GM23338 (cell line): ENCODE measurements at regions not wholly inside any gene's neighbourhood (a gene's known extent, or its start where the extent isn't known, plus 50 kb on each side); places are given as distances from the start of the nearest gene placed in this dataset.

ENCODE experiments used
- ATAC-seq: fragments of 200-7000 bp; cut with Tn5 transposase; 3 replicates; pipeline ENCODE4 v1.9.1; 2020
- DNase-seq: peaks from one replicate; pipeline ENCODE4 v3.0.0-alpha.2; 2015; ENCODE audit warnings: low spot score
- H2AFZ ChIP-seq: fragments of 200-600 bp; sonication (generic); 2 replicates; pipeline ENCODE4 v1.8.0; 2016; ENCODE audit warnings: antibody characterized with exemption, mild to moderate bottlenecking, moderate library complexity
- H3F3A ChIP-seq: fragments of 200-600 bp; sonication (generic); replicated peaks from 2 replicates; pipeline ENCODE4 v1.8.0; 2017; ENCODE audit warnings: antibody characterized with exemption, mixed run types, low read depth
- H3K27ac ChIP-seq: fragments of 200-600 bp; sonication (generic); 2 replicates; pipeline ENCODE4 v1.6.1; 2016; ENCODE audit warnings: low read depth
- H3K27me3 ChIP-seq: fragments of 200-600 bp; sonication (generic); 2 replicates; pipeline ENCODE4 v1.8.0; 2016; ENCODE audit warnings: mild to moderate bottlenecking, mixed run types, moderate library complexity; ENCODE audit not compliant: insufficient read depth
- H3K36me3 ChIP-seq: fragments of 200-600 bp; sonication (generic); 2 replicates; pipeline ENCODE4 v1.8.0; 2016; ENCODE audit warnings: mild to moderate bottlenecking; ENCODE audit not compliant: insufficient read depth
- H3K4me1 ChIP-seq: fragments of 200-600 bp; sonication (generic); 2 replicates; pipeline ENCODE4 v1.8.0; 2016; ENCODE audit warnings: mild to moderate bottlenecking, moderate library complexity; ENCODE audit not compliant: insufficient read depth
- H3K4me2 ChIP-seq: fragments of 200-600 bp; sonication (generic); 2 replicates; pipeline ENCODE4 v1.7.1; 2017; ENCODE audit warnings: mixed run types
- H3K4me3 ChIP-seq: fragments of 200-600 bp; sonication (generic); 2 replicates; pipeline ENCODE4 v1.6.1; 2016; ENCODE audit warnings: mixed run types
- H3K79me2 ChIP-seq: fragments of 200-600 bp; sonication (generic); replicated peaks from 2 replicates; pipeline ENCODE4 v1.8.0; 2017; ENCODE audit warnings: mild to moderate bottlenecking; ENCODE audit not compliant: insufficient read depth
- H3K9me2 ChIP-seq: fragments of 200-600 bp; sonication (generic); 2 replicates; pipeline ENCODE4 v1.8.0; 2017; ENCODE audit not compliant: insufficient read depth
- H4K20me1 ChIP-seq: fragments of 200-600 bp; sonication (generic); replicated peaks from 2 replicates; pipeline ENCODE4 v1.8.0; 2017; ENCODE audit warnings: mild to moderate bottlenecking; ENCODE audit not compliant: insufficient read depth
- H3K27ac Mint-ChIP-seq: 2 replicates; pipeline ENCODE4 v1.8.0; 2020; ENCODE audit warnings: inconsistent platforms, mild to moderate bottlenecking, moderate library complexity, mixed read lengths
- H3K27me3 Mint-ChIP-seq: 3 replicates; pipeline ENCODE4 v1.8.0; 2022; ENCODE audit warnings: low read depth, mild to moderate bottlenecking, moderate library complexity, mixed read lengths, inconsistent platforms; ENCODE audit not compliant: insufficient read depth, poor library complexity
- H3K36me3 Mint-ChIP-seq: 3 replicates; pipeline ENCODE4 v1.8.0; 2021; ENCODE audit warnings: low read depth, mild to moderate bottlenecking, inconsistent platforms, moderate library complexity, mixed read lengths
- H3K4me1 Mint-ChIP-seq: 3 replicates; pipeline ENCODE4 v1.8.0; 2020; ENCODE audit warnings: mild to moderate bottlenecking, inconsistent platforms, mixed read lengths
- H3K4me3 Mint-ChIP-seq: 3 replicates; pipeline ENCODE4 v1.8.0; 2021; ENCODE audit warnings: moderate library complexity, mild to moderate bottlenecking, inconsistent platforms, mixed read lengths
- H3K9me3 Mint-ChIP-seq: 3 replicates; pipeline ENCODE4 v1.8.0; 2020; ENCODE audit warnings: moderate library complexity, mild to moderate bottlenecking, inconsistent platforms, mixed read lengths
- CREB1 ChIP-seq: fragments of 250-450 bp; sonication (Bioruptor Pico); IDR thresholded peaks from 2 replicates; pipeline ENCODE4 v1.5.0; 2020; ENCODE audit warnings: low read depth, mild to moderate bottlenecking, moderate library complexity
- EZH2 ChIP-seq: fragments of 200-600 bp; sonication (generic); IDR thresholded peaks from one replicate; pipeline ENCODE4 v1.8.0; 2017; ENCODE audit warnings: antibody characterized with exemption, mild to moderate bottlenecking, low read depth; ENCODE audit not compliant: unreplicated experiment
- NANOG ChIP-seq: IDR thresholded peaks from 2 replicates; pipeline ENCODE4 v1.6.1; 2016; ENCODE audit warnings: antibody characterized with exemption, borderline replicate concordance
- ZNF114 ChIP-seq: fragments of 250-450 bp; sonication (Bioruptor Pico); IDR thresholded peaks from 2 replicates; pipeline ENCODE4 v1.5.0; 2020; ENCODE audit warnings: mild to moderate bottlenecking, moderate library complexity
- ZNF331 ChIP-seq: fragments of 250-450 bp; sonication (Bioruptor Pico); IDR thresholded peaks from 2 replicates; pipeline ENCODE4 v1.5.0; 2020; ENCODE audit warnings: low read depth, mild to moderate bottlenecking, moderate library complexity
- TF ChIP-seq, protein P1 (sequence below): IDR thresholded peaks from 2 replicates; pipeline ENCODE4 v1.6.1; 2016; ENCODE audit warnings: antibody characterized with exemption
- TF ChIP-seq, protein P2 (sequence below): fragments of 250-450 bp; sonication (Bioruptor Pico); IDR thresholded peaks from 2 replicates; pipeline ENCODE4 v1.5.0; 2020; ENCODE audit warnings: mild to moderate bottlenecking, moderate library complexity

DNA sequence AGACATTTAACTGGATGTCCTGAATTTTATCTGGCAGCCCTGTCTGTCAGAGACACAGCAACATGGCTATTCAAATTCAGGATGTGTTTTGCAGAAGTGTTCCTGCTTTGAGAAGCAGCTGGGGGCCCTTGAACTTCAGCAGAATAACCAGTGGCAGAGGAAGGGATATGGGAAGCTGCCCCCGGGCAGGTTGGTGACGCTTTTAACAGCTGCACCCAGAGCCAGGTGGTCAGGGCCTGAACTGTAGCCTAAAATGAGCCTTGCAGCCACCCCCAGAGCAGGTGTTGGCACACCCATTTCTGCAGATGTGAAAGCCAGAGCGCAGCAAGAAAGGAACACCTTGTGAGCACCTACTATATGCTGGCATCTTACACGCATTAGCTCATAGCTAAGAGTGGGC, 128.7 kb upstream of the BOD1 start:
- peaks cover 38% of the 10 kb centered on the region for H3K4me1 ChIP-seq
- no peaks in the 10 kb centered on the region for H4K20me1 ChIP-seq
- peak overlapping the region; percentile 69 for H3K4me2 ChIP-seq
- no peaks in the 10 kb centered on the region for H3F3A ChIP-seq
- Mint-ChIP-seq H3K36me3 (peaks cover 7% of the 10 kb centered on the region; the same call in 2 of the 3 replicates), H3K4me3 (peak overlapping the region; percentile 45), H3K4me1 (peaks cover 39% of the 10 kb centered on the region), H3K27ac (peak overlapping the region; percentile 92), H3K27me3 (peaks cover 2% of the 10 kb centered on the region), H3K9me3 (no peaks in the 10 kb centered on the region; the same call in 1 of the 3 replicates)
- peaks cover 9% of the 10 kb centered on the region; the same call in 1 of the 2 replicates for H3K79me2 ChIP-seq
- peak; percentile 27 for DNase-seq
- H3K27me3 ChIP-seq, result no peaks in the 10 kb centered on the region
- ATAC-seq, result peak; percentile 47
- no peak overlapping the region; the same call in 1 of the 2 replicates for H2AFZ ChIP-seq
- peak overlapping the region; percentile 92 for H3K27ac ChIP-seq
- no peaks in the 10 kb centered on the region for H3K9me2 ChIP-seq
- H3K4me3 ChIP-seq, result peak overlapping the region; percentile 30
- H3K36me3 ChIP-seq, result no peaks in the 10 kb centered on the region
- no peak for TF ChIP-seq ZNF331
- TF ChIP-seq CREB1 (CRISPR knock-in tag), result no peak
- no peak for TF ChIP-seq NANOG
- TF ChIP-seq, protein P1, sequence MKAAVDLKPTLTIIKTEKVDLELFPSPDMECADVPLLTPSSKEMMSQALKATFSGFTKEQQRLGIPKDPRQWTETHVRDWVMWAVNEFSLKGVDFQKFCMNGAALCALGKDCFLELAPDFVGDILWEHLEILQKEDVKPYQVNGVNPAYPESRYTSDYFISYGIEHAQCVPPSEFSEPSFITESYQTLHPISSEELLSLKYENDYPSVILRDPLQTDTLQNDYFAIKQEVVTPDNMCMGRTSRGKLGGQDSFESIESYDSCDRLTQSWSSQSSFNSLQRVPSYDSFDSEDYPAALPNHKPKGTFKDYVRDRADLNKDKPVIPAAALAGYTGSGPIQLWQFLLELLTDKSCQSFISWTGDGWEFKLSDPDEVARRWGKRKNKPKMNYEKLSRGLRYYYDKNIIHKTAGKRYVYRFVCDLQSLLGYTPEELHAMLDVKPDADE, result no peak
- TF ChIP-seq, protein P2, sequence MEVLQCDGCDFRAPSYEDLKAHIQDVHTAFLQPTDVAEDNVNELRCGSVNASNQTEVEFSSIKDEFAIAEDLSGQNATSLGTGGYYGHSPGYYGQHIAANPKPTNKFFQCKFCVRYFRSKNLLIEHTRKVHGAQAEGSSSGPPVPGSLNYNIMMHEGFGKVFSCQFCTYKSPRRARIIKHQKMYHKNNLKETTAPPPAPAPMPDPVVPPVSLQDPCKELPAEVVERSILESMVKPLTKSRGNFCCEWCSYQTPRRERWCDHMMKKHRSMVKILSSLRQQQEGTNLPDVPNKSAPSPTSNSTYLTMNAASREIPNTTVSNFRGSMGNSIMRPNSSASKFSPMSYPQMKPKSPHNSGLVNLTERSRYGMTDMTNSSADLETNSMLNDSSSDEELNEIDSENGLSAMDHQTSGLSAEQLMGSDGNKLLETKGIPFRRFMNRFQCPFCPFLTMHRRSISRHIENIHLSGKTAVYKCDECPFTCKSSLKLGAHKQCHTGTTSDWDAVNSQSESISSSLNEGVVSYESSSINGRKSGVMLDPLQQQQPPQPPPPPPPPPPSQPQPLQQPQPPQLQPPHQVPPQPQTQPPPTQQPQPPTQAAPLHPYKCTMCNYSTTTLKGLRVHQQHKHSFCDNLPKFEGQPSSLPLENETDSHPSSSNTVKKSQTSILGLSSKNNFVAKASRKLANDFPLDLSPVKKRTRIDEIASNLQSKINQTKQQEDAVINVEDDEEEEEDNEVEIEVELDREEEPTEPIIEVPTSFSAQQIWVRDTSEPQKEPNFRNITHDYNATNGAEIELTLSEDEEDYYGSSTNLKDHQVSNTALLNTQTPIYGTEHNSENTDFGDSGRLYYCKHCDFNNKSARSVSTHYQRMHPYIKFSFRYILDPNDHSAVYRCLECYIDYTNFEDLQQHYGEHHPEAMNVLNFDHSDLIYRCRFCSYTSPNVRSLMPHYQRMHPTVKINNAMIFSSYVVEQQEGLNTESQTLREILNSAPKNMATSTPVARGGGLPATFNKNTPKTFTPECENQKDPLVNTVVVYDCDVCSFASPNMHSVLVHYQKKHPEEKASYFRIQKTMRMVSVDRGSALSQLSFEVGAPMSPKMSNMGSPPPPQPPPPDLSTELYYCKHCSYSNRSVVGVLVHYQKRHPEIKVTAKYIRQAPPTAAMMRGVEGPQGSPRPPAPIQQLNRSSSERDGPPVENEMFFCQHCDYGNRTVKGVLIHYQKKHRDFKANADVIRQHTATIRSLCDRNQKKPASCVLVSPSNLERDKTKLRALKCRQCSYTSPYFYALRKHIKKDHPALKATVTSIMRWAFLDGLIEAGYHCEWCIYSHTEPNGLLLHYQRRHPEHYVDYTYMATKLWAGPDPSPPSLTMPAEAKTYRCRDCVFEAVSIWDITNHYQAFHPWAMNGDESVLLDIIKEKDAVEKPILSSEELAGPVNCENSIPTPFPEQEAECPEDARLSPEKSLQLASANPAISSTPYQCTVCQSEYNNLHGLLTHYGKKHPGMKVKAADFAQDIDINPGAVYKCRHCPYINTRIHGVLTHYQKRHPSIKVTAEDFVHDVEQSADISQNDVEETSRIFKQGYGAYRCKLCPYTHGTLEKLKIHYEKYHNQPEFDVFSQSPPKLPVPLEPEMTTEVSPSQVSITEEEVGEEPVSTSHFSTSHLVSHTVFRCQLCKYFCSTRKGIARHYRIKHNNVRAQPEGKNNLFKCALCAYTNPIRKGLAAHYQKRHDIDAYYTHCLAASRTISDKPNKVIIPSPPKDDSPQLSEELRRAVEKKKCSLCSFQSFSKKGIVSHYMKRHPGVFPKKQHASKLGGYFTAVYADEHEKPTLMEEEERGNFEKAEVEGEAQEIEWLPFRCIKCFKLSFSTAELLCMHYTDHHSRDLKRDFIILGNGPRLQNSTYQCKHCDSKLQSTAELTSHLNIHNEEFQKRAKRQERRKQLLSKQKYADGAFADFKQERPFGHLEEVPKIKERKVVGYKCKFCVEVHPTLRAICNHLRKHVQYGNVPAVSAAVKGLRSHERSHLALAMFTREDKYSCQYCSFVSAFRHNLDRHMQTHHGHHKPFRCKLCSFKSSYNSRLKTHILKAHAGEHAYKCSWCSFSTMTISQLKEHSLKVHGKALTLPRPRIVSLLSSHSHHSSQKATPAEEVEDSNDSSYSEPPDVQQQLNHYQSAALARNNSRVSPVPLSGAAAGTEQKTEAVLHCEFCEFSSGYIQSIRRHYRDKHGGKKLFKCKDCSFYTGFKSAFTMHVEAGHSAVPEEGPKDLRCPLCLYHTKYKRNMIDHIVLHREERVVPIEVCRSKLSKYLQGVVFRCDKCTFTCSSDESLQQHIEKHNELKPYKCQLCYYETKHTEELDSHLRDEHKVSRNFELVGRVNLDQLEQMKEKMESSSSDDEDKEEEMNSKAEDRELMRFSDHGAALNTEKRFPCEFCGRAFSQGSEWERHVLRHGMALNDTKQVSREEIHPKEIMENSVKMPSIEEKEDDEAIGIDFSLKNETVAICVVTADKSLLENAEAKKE (CRISPR knock-in tag), result no peak
- TF ChIP-seq ZNF114 (CRISPR knock-in tag), result no peak
- no peak for TF ChIP-seq EZH2
